Suppressor macrophage (primary cell): ENCODE measurements at regions not wholly inside any gene's neighbourhood (a gene's known extent, or its start where the extent isn't known, plus 50 kb on each side); places are given as distances from the start of the nearest gene placed in this dataset.

ENCODE experiments used
- DNase-seq, 4 experiments: peaks; one replicate each; pipeline ENCODE4 v3.0.0-alpha.2; 2020 to 2022

DNA sequence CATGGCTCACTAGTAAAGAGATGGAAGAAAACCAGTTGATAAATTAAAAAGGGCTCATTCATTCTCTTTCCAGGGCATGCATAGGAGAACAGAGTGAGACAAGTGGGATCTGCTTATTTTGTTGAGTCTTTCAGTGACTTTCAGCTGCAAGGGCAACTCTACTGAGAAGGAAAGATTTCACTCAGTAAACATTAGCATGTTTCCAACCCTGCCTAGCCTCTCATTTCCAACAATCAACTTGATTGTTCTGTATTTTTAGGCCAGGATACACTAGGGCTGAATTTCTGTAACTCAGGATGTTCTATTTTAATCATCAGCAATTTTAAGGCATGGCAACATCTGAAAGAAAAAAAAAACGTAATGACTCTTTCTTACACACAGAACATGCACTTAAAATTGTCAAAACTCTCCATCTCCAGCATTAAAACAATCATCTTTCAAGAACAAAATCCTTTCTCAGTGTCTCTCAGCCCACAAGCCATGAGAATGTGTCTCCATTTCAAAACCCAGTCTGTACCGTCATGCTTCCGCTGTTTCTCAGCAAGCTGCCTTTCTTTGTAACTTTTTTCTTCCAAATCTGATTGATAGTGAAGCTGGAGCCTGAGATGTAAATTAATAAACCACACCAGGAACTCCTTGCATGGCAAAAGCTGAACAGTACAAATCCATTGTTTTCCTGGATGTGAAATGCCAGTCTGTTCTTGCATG lies 147.2 kb upstream of the KLF14 start:
- no peak for DNase-seq

DNA sequence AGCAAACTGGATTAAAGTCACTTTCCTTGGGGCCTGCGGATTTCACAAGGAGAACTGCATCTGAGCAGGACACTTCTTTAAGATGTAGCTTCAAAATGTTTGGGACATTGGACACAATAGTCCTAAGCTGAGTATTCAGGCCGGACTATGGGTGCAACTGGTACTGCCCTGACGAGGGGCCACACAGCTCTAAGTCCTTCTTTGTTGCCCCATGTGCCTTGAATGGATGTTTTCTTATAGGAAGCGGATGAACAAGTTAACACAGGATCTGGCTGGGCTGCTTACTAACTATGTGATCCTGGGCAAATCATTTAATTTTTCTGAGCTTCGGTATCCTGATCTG lies 147.8 kb upstream of the KLF14 start:
- no peak for DNase-seq

DNA sequence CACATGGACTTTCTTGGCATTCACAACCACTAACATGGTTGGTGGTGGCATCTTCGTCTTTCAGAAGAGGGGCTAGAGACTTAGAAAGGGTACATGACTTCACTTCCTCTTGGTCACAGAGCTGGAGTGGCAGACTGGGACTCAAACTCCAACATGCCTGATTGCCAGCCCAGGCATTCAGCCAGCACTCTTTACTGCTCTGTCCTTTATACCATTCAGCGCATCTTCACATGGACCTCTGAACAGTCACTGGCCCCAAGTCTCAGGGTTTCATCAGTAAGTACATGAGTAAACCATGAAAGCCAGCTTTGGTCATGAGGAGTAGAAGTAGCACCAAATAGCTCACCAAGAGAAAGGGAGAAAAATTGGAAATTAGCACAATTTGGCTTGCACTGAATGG lies 148.4 kb upstream of the KLF14 start:
- no peak for DNase-seq

DNA sequence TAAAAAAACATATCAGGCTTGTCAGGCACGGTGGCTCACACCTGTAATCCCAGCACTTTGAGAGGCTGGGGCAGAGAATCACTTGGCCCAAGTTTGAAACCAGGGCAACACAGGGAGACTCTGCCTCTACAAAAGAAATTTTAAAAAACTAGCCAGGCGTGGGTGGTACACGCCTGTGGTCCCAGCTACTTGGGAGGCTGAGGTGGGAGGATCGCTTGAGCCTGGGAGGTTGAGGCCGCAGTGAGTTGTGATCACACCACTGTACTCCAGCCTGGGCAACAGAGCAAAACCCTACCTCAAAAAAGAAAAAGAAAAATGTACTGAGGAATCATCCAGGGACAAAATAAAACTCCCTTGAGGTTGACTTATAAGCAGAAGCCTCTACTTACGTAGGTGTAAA lies 149.9 kb upstream of the KLF14 start:
- DNase-seq, result no peak

DNA sequence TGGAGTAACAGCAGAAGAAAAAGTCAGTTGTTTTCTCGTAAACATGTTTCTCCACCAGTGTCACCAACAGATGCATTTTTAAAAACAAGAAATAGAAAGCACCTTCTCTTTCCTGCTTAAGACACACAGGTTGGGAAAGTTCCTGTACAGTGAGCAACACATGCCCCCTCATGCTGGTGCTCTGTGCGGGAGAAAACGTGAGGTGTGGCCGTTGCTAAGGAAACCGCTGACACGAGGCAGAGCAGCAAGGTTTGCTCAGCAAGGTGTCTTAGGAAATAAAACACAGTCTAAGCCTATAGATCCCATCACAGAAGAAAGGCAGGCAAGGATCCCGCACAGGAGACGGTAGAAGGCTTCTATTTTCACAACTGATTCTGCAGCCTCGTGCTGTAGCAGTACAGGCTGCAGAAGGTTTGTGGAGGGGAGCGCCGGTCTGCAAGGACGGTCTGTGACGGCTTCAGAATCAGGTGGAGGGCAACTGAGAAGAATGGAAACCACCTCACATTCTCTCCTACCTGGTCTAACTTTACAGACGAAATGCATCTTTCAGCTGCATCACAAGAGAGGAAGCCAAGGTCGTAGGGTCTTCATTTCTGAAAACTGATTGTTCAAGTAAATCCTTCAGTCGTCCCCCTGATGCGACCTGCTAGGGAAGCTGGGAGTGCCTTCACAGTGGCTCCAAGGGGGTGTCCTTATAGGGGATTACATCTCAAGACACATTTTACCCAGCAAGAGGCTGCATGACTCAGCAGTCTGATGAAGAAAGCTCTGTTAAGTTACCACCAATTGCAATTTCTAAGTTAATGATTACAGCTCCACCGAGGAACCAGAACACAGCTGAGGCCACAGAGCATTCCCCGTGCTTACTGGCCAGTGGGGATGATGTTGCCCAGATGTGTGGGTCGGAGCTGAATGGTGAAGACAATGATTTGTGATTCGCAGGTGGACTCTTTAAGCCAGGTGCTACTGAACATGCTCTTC lies 150.7 kb upstream of the KLF14 start:
- no peak for DNase-seq

DNA sequence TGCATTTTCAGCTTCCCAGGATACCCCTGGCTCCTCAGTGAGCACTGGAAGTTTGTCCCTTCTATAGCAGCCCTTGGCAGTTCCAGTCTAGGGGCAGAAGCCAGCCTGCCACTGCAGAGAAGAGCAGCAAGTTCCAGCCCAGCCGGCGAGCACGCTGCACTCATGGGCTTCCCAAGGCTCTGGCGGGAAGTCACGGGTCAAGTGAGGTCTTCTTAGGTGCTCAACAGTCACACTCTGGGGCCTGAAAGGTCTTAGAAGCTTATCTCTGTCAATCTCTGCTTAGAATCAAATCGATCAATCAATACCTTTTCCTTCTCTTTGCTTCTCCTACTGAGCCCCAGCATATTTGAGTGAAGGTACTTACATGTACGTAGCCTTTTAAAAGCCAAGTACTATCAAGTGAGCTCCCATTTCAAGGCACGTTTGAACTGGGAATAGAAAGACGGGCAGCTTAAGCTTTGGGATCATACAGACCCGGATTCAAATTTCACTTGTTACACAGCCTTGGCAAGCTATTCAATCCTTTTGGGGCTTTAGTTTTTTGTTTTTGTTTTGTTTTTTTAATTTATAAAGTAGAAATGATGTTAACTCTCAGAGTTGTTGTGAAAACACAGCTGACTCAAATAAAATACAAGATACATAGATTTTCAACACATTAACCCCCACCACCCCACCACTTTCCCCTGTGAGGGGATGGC lies 152.6 kb upstream of the KLF14 start:
- DNase-seq, result no peak

DNA sequence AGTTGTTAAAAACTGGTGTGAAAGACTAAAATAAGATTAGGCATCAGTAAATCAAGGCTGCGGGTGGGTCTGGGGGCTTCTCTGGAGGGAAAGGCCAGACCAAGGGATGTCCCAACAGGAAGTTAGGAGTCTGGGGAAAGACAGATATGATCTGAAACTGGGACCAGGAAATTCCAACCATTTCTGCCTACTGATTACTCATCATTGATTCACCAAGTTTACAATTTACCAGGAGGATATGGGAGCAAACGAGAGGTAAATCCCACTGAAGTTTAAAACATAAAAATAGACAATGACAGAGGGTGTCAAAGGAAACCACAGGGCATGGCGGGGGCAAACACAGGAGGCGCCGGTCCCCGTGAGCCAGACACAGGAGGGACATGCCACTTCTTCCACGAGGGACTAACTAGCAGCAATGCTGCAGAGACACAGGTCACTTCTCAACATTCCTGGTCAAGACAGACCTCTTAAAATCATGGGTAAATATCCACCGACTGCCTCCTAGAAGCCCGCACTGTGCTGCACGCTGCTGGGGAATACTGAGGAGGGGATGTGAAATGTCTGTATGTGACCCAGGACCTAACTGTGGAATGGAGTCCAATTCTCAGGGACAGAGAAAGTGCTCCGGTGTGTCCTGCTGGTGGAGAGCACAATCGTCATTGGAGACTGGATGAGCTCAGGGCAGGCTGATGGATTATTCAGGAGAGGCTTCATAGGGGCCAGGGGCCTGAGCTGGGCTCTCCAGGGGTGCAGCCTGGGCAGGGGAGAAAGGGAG lies 153.4 kb upstream of the KLF14 start:
- DNase-seq, result no peak

DNA sequence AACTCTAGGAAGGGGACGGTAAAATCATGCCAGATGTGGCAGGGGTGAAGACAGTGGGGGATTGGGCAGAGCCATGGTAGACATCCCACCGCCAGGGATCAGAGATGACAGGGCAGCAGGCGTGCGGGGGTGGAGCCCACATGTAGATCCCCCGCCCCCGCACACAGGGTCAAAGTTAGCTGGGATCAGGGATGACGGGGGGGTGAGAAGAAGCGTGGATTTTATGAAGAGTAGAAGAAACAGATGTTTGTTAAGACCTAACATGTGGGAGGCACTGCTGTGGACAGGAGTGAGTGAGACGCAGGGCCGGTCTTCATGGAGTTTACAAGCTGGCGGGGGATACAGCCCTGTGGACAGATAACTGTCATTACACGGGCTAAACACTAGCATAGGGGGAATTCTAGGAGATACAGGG lies 154.0 kb upstream of the KLF14 start:
- no peak for DNase-seq

DNA sequence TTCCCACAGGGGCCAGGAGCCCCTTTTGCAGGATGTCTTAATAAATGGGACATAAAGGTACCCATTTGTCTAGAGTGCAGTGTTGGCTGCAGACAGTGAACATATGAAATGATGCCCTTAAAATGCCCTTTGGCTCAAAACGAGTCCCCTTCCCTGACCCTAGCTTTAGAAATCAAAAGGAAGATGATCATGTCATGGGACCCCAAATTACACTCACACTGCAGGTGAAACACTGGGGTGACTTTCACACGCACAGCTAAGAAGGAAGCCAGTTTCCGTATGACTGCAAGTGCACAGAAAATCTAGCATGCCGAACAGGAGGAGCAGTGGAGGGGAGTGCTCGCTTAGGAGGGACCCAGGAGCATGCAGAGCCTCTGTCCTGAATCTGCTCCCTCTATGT lies 154.5 kb upstream of the KLF14 start:
- no peak for DNase-seq

DNA sequence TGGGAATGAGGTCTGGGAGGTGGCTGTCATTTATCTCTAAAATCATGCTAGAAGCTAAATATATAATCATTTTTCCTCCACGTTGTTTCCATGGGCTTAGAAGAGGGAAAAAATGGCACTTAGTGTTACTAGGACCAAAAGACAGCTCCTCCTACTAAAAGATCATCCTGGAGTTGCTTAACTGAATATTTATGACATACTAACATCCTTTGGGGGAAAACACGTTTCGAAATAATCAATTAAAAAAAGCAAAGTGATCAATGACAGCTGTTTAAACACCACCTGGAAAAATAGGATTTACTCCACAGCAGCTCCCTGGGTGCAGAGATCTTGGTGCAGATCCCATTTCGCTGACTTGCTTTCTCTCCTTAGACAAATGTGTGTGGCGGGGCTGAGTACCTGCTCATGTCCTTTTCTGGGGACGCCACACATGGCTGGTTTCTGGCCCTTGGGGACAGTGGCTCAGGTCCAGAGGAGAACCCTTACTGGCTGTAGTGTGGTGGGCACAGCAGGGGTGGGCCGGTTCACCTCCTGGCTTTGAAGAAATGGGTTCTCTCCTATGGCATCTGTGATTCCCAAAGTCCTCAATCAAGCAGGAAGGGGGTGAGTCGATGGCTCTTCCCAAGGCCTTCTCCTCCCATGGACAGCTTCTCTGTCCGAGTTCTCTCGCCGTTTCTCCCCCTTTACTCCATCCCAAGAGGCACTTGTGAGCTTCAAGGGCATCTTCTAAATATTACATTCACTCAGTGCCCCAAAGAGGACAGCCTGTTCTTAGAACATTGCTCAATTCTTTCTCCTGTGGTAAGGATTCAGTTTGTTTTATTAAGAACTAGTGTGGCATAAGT lies 156.4 kb upstream of the KLF14 start:
- no peak for DNase-seq

DNA sequence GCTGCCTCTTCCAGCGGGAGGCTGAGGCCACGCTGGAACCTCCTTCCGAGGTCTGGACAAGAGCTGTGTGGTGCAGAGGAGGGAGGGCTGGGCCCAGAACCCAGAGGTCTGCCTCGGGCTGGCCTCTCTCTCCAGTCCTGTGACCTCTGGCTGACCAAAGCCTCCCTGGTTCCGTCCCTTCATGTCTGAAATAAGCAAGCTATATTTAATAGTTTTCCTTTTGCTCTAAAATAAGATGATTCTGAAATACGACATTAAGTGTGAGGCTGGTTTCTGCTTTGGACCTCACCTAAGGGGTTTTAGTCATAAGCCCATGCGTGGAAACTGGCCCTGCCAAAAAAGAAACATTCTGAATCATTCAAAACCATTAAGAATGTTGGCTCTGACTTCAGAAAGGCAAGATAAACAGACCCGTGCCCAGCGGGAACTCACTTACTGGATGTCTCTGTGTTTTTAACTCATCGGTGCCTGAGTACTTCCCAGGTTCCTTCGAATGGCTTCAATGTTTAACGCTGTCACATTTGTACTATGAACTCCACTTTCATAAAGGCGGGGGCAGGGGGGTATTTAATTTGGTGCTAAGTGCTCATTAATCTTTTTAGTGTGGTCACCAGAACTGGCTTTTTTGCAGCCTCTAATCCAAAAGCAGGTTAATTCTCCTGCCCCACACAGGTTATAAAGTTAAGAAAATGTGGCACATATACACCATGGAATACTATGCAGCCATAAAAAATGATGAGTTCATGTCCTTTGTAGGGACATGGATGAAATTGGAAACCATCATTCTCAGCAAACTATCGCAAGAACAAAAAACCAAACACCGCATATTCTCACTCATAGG lies 157.5 kb upstream of the KLF14 start:
- no peak for DNase-seq

DNA sequence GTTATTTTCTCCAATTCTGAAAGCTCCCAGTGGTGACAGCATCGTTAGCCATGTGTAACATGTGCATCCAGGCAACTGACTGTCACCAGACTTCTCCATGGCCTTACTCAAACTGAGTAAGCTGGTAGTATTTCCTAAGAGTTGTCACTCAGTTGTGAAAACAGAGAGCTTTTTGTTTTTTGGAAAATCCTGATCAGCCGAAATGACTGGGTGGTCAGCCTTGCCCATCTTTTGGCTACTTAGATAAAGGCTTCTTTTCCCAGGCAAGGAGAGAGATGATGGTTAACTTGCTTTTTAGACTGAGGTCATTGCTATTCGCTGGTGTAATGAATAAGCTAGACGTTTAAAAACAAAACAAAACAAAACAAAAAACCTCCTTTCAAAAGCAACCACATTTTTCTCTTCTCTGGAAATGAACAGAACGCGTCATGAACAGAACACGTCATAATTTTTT lies 159.5 kb upstream of the KLF14 start:
- DNase-seq, result peak; percentile 67 to 84 (median 76)

DNA sequence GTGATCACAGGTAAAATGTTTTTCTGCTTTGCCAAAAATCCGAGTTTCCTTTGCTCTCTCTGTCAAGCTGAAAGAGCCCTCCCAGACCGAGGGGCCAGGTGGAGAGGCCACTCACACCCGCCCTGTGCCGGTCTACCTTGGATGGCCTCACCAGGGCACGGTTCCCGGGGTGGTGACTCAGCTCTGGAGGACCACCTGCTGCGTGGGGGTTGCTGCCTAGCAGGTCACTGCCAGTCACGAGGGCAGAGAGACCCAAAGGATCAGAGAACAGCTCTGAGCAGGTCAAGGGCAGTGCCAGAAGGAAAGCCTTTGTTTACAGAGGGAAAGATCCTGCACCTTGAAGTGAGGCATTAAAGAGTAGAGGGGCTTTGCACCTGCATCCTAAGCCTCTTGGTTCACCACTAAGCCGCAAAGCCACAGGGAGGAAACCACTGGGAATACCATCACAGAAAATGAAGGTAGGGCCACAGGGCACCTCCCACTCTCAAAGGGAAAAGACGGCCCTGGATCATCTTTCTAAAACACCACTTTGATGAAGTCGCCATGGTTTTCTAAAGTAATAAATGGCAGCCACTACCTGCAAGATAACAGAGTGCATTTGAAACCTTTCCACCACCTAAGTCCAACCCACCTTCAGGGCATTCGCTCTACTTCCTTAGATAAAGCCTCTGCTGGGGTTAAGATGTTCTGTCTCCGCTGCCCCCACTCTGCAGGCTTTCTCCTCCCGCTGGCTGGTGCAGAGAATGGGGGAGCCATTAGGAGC lies 160.3 kb upstream of the KLF14 start:
- DNase-seq, result peak in 1 of 4 experiments; percentile 38

DNA sequence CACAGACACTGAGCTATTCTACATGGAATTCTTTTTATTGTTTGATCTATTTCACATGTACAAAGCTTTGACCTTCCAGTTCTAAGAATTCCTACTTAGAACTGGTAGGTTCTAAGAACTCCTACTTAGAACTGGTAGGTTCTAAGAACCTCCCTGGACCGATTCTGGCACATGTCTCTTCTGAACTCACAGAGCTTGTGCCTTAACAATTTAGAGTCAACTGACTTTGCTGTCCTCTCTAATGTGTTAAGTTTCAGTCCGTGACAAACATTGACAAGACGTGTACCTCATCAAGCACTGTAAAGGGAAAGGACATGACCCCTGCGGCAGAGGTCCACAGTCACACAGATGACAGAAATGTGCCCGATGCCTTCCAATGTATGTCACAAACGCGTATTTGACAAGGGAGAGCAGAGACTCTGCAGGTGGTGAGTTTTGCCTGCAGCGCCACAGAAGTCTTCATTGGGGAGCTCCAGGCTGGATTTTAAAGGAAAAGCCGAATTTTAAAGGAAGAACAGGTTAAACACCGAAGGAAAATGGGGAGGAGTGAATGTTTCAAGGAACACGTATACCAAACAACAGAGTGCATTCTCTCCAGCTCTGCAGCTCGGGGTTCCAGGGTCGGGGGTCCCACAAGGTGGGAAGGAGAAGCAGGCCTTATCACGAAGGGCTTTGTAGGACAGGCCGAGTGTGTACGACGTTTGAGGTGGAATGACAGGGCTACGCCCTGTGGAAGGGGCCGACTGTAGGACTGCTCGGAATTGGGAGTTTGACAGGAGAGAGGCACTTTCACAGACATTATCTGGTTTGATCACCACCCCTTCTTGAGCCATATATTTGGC lies 161.1 kb upstream of the KLF14 start:
- DNase-seq, result no peak

DNA sequence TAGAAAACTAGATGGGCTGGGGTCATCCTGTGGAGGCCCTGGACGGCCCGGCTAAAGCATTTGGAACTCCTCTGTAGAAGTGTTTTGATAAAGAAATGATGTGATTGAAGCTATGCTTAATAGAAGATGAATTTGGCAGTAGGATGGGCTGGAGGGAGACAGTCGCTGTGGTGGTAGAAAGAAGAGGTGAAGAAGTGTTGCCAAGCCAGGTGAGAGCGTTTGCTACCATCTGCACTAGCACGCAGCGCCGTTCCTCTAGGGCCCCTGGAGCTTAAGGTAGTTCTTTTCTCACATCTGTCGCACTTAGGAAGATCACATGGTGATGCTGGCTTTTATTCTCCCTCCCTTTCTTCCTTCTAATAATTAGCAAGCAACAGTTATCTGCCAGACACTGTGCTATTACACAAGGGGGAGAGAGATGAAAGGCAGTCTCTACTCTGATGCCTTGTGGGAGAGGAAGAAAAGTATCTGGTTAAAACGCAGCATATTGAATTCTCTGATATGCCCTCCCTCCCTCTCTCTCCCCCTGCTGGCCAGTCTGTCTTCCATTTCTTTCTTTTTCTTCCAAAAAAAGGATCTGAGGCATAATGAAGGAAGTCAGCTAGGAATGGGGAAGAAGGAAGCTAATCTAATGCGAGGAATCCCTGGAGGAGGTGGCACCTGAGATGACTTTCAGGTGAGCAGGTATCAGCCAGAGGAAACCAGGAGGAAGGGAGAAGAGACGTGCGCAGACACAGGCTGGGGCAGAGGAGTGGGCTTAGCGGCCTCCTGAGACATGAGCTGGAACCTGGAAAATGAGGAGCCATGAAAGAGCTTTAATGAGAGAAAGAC lies 162.3 kb upstream of the KLF14 start:
- DNase-seq, result peak; percentile 58 to 75 (median 71)

DNA sequence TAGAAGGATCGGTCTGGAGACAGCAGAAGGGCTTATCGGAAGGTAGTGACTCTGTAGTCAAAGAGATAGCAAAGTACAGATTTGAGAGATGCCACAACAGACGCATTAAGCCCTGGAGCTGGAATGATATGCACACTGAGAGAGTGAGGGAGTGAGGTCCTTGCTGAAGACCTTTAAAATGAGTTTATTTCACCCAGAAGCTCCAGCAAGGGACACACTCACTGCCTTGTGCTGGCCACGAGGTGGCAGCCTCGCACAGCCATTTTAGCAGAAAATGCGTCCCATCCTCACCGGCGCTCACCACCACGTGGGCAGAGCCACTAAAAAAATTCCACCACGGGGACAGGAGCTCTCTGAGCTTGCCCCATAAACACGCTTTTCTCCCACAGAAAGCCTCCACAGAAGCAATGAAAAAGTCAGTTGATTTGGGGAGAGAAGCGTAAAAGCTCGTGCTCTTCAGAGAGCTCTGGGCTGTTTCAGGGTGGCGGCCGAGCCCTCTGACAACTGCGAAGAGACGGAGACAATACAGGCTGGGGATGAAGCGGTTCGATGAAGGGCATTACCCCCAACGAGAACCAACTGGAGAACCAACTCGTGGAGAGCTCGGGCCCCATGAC lies 163.0 kb upstream of the KLF14 start:
- peak; percentile 77 to 90 (median 86) for DNase-seq
